KMS-11 (cell line): ENCODE measurements at regions not wholly inside any gene's neighbourhood (a gene's known extent, or its start where the extent isn't known, plus 50 kb on each side); places are given as distances from the start of the nearest gene placed in this dataset.

ENCODE experiments used
- H2AFZ ChIP-seq: fragments of 200-600 bp; sonication (generic); 2 replicates; pipeline ENCODE4 v1.6.1; 2016; ENCODE audit warnings: antibody characterized with exemption, mixed run types, low read depth
- H3K27ac ChIP-seq: fragments of 200-600 bp; sonication (generic); 2 replicates; pipeline ENCODE4 v1.6.1; 2016; ENCODE audit warnings: mild to moderate bottlenecking, mixed run types
- H3K27me3 ChIP-seq: fragments of 200-600 bp; sonication (generic); 2 replicates; pipeline ENCODE4 v1.6.1; 2017; ENCODE audit warnings: mild to moderate bottlenecking, low read depth, mixed run types, moderate library complexity; ENCODE audit not compliant: insufficient read depth
- H3K36me3 ChIP-seq: fragments of 200-600 bp; sonication (generic); 2 replicates; pipeline ENCODE4 v1.6.1; 2017; ENCODE audit warnings: mild to moderate bottlenecking, mixed run types; ENCODE audit not compliant: insufficient read depth
- H3K4me1 ChIP-seq: fragments of 200-600 bp; sonication (generic); 2 replicates; pipeline ENCODE4 v1.6.1; 2016; ENCODE audit warnings: mild to moderate bottlenecking, low read depth, mixed run types; ENCODE audit not compliant: poor library complexity, severe bottlenecking
- H3K4me2 ChIP-seq: fragments of 200-600 bp; sonication (generic); 2 replicates; pipeline ENCODE4 v1.7.0; 2016; ENCODE audit warnings: mild to moderate bottlenecking, mixed run types
- H3K4me3 ChIP-seq: fragments of 200-600 bp; sonication (generic); IDR thresholded peaks from 2 replicates; pipeline ENCODE4 v1.6.1; 2017; ENCODE audit warnings: low read depth, low read length, mixed read lengths; ENCODE audit not compliant: insufficient read depth
- H3K79me2 ChIP-seq: fragments of 200-600 bp; sonication (generic); 2 replicates; pipeline ENCODE4 v1.6.1; 2016; ENCODE audit warnings: low read depth, mixed run types; ENCODE audit not compliant: insufficient read depth
- H3K9ac ChIP-seq: fragments of 200-600 bp; sonication (generic); 2 replicates; pipeline ENCODE4 v1.6.1; 2016; ENCODE audit warnings: mild to moderate bottlenecking, mixed run types
- H4K20me1 ChIP-seq: fragments of 200-600 bp; sonication (generic); 2 replicates; pipeline ENCODE4 v1.6.1; 2016; ENCODE audit warnings: mild to moderate bottlenecking, mixed run types; ENCODE audit not compliant: insufficient read depth
- CTCF ChIP-seq: fragments of 200-600 bp; sonication (generic); conservative IDR thresholded peaks from 2 replicates; pipeline ENCODE4 v1.6.1; 2017; ENCODE audit warnings: low read depth, mild to moderate bottlenecking, antibody characterized with exemption, low read length, moderate library complexity, mixed read lengths

DNA sequence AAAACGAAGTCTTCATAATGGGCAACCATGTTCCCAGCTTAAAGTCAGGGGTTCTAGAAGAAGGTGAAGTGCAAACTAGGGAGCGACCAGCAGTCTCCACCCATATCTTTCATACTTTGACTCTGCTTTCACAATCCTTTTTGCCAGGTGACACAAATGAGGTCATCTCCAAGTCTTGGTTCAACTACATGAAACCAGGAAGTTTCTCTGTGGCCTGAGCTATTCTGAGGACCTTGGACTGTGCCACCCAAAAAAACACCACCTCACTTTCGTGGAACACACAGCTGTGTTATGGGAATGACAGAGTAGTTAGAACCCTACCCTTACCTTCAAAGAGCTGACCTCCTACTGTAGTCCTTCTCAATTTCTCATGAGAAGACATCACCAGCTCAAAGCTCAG is 309.2 kb downstream of the AGTPBP1 start:
- Histone ChIP-seq H3K4me1 (peaks cover 42% of the 10 kb centered on the region), H3K27me3 (no peaks in the 10 kb centered on the region), H4K20me1 (no peaks in the 10 kb centered on the region), H3K27ac (no peak overlapping the region), H2AFZ (peak overlapping the region; percentile 28; the same call in 1 of the 2 replicates), H3K79me2 (no peaks in the 10 kb centered on the region), H3K9ac (no peak overlapping the region), H3K36me3 (no peaks in the 10 kb centered on the region), H3K4me2 (no peak overlapping the region), H3K4me3 (no peak overlapping the region)
- no peak for TF ChIP-seq CTCF

- H3K27me3 ChIP-seq = no peaks in the 10 kb centered on the region
- H3K4me1 ChIP-seq = peaks cover 40% of the 10 kb centered on the region
- no peaks in the 10 kb centered on the region for H3K36me3 ChIP-seq
- TF ChIP-seq CTCF = no peak
- no peak overlapping the region for H2AFZ ChIP-seq
- H4K20me1 ChIP-seq = no peaks in the 10 kb centered on the region
- H3K27ac ChIP-seq = no peak overlapping the region
- H3K4me2 ChIP-seq = no peak overlapping the region
- H3K4me3 ChIP-seq = no peak overlapping the region
- H3K79me2 ChIP-seq = no peaks in the 10 kb centered on the region
- H3K9ac ChIP-seq = no peak overlapping the region
These were observed 310.2 kb downstream of the AGTPBP1 start for GRCh38 chr9:85431339-85432102.

DNA sequence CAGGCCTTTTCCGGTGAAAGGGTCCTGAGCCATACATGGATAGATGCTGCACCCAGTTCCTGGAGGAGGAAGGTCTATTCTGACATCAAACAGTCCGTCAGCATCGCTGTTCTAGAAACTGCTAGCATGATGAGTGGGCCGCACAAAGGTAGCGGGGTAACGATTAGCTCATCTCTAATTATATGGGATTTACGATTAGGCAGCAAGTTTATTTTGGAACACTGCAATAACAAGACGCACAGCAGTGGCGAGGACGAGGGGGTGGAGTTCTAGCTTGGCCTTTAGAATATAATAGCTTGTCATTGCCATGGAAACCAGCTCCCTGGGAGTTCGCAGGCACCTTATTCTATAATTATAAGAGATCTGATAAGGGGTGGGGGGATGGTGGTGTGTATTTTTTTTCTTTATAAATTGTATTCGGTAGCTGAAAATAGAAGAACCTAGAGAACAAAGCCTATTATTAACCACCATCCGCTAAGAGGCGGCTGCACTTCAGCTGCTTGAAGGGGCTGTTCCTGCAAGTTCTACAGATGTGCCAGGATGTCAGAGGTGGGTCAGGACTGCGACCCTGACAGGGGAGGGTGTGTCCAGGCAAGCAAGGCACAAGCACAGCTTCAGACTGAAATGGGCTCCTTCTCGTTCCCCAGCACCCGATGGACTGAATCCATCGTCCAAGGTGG is 311.0 kb downstream of the AGTPBP1 start:
- H3K36me3 ChIP-seq = no peaks in the 10 kb centered on the region
- H2AFZ ChIP-seq = no peak overlapping the region
- TF ChIP-seq CTCF = no peak
- no peak overlapping the region for H3K4me2 ChIP-seq
- no peak overlapping the region for H3K9ac ChIP-seq
- H4K20me1 ChIP-seq = no peaks in the 10 kb centered on the region
- peaks cover 33% of the 10 kb centered on the region for H3K4me1 ChIP-seq
- no peak overlapping the region for H3K4me3 ChIP-seq
- H3K79me2 ChIP-seq = no peaks in the 10 kb centered on the region
- H3K27me3 ChIP-seq = no peaks in the 10 kb centered on the region
- H3K27ac ChIP-seq = no peak overlapping the region

GRCh38 chr9:85428230-85428629 is 313.5 kb downstream of the AGTPBP1 start:
- Histone ChIP-seq H3K27me3 (no peaks in the 10 kb centered on the region), H4K20me1 (no peaks in the 10 kb centered on the region)
- no peak for TF ChIP-seq CTCF

More at GRCh38 chr9:85428230-85428629, 313.5 kb downstream of the AGTPBP1 start:
- Histone ChIP-seq H3K4me3 (no peak overlapping the region), H3K4me1 (peaks cover 16% of the 10 kb centered on the region), H3K27ac (no peak overlapping the region), H3K36me3 (no peaks in the 10 kb centered on the region), H3K9ac (no peak overlapping the region), H3K79me2 (no peaks in the 10 kb centered on the region), H3K4me2 (no peak overlapping the region), H2AFZ (no peak overlapping the region)
